DND-41 (cell line): ENCODE measurements at regions not wholly inside any gene's neighbourhood (a gene's known extent, or its start where the extent isn't known, plus 50 kb on each side); places are given as distances from the start of the nearest gene placed in this dataset.

Experiments used
- ATAC-seq: fragments of 200-7000 bp; cut with Tn5 transposase; 3 replicates; pipeline ENCODE4 v1.9.1; 2021; ENCODE audit warnings: low read depth; ENCODE audit not compliant: insufficient read depth
- DNase-seq: peaks from one replicate; pipeline ENCODE4 v3.0.0-alpha.2; 2020
- H2AFZ ChIP-seq: 2 replicates; pipeline ENCODE4 v1.6.0; 2012; ENCODE audit warnings: low read depth, low read length
- H3K27ac ChIP-seq: 2 replicates; pipeline ENCODE4 v1.5.1; 2012; ENCODE audit warnings: low read length, inconsistent platforms
- H3K27me3 ChIP-seq: fragments of 200-600 bp; sonication (generic); 2 replicates; pipeline ENCODE4 v1.6.0; 2012; ENCODE audit warnings: low read length, mild to moderate bottlenecking, inconsistent platforms; ENCODE audit not compliant: insufficient read depth, poor library complexity
- H3K36me3 ChIP-seq: 2 replicates; pipeline ENCODE4 v1.5.1; 2012; ENCODE audit warnings: low read length, inconsistent platforms; ENCODE audit not compliant: insufficient read depth
- H3K4me1 ChIP-seq: 2 replicates; pipeline ENCODE4 v1.5.1; 2012; ENCODE audit warnings: mild to moderate bottlenecking, low read length; ENCODE audit not compliant: insufficient read depth
- H3K4me2 ChIP-seq: 2 replicates; pipeline ENCODE4 v1.6.0; 2012; ENCODE audit warnings: mild to moderate bottlenecking, moderate library complexity, low read length, inconsistent platforms; ENCODE audit not compliant: insufficient read depth
- H3K4me3 ChIP-seq, 2 experiments: fragments of 200-600 bp in 1 of 2; shearing (Covaris generic) in 1 of 2; 2 replicates each; pipeline ENCODE4 v1.5.1; 2012 to 2016; ENCODE audit warnings: inconsistent platforms in 2 of 2, low read length in 2 of 2, mild to moderate bottlenecking in 2 of 2, low read depth in 1 of 2, moderate library complexity in 1 of 2
- H3K79me2 ChIP-seq: 2 replicates; pipeline ENCODE4 v1.6.0; 2012; ENCODE audit warnings: low read length, inconsistent platforms; ENCODE audit not compliant: insufficient read depth
- H3K9ac ChIP-seq: 2 replicates; pipeline ENCODE4 v1.6.0; 2012; ENCODE audit warnings: low read depth, mild to moderate bottlenecking, inconsistent platforms, low read length, moderate library complexity
- H3K9me3 ChIP-seq: 2 replicates; pipeline ENCODE4 v1.5.1; 2012; ENCODE audit warnings: low read length, moderate library complexity, mild to moderate bottlenecking, inconsistent platforms; ENCODE audit not compliant: insufficient read depth, severe bottlenecking
- H4K20me1 ChIP-seq: 2 replicates; pipeline ENCODE4 v1.6.0; 2012; ENCODE audit warnings: low read length; ENCODE audit not compliant: insufficient read depth
- CTCF ChIP-seq: IDR thresholded peaks from 2 replicates; pipeline ENCODE4 v1.5.1; 2012; ENCODE audit warnings: borderline replicate concordance, low read length, moderate library complexity, mild to moderate bottlenecking; ENCODE audit not compliant: poor library complexity, severe bottlenecking; ENCODE audit errors: extremely low read depth
- EZH2 ChIP-seq: IDR thresholded peaks from 3 replicates; pipeline ENCODE4 v1.6.1; 2012; ENCODE audit warnings: borderline replicate concordance, low read depth, mild to moderate bottlenecking, moderate library complexity, low read length, inconsistent platforms; ENCODE audit not compliant: severe bottlenecking

- ATAC-seq (no peak), DNase-seq (no peak)
- H3K9ac ChIP-seq = no peak overlapping the region
- no peak overlapping the region for H3K27ac ChIP-seq
- H3K4me1 ChIP-seq = no peaks in the 10 kb centered on the region
- H3K27me3 ChIP-seq = no peaks in the 10 kb centered on the region
- no peaks in the 10 kb centered on the region for H4K20me1 ChIP-seq
- no peaks in the 10 kb centered on the region for H3K79me2 ChIP-seq
- no peak overlapping the region for H2AFZ ChIP-seq
- H3K36me3 ChIP-seq = no peaks in the 10 kb centered on the region
- H3K4me3 ChIP-seq = no peak overlapping the region
- no peak overlapping the region for H3K4me2 ChIP-seq
- TF ChIP-seq EZH2 (no peak), CTCF (no peak)
- no peaks in the 10 kb centered on the region for H3K9me3 ChIP-seq
Measured at GRCh38 chr6:48626421-48626820, 515.4 kb upstream of the PTCHD4 start.

- no peak for TF ChIP-seq EZH2
- no peak for TF ChIP-seq CTCF
- Histone ChIP-seq H3K79me2 (no peaks in the 10 kb centered on the region), H3K27me3 (no peaks in the 10 kb centered on the region), H3K4me2 (no peak overlapping the region), H3K9ac (no peak overlapping the region), H3K36me3 (no peaks in the 10 kb centered on the region), H4K20me1 (no peaks in the 10 kb centered on the region), H3K4me3 (no peak overlapping the region), H3K27ac (no peak overlapping the region), H3K9me3 (no peaks in the 10 kb centered on the region), H3K4me1 (no peaks in the 10 kb centered on the region), H2AFZ (no peak overlapping the region)
- ATAC-seq (no peak), DNase-seq (no peak)
Measured at GRCh38 chr6:48624631-48625030, 513.6 kb upstream of the PTCHD4 start.

GRCh38 chr6:48619771-48620170 is 508.8 kb upstream of the PTCHD4 start:
- H4K20me1 ChIP-seq = no peaks in the 10 kb centered on the region
- TF ChIP-seq CTCF (no peak), EZH2 (no peak)
- no peak overlapping the region for H3K9ac ChIP-seq
- H2AFZ ChIP-seq = no peak overlapping the region
- H3K36me3 ChIP-seq = no peaks in the 10 kb centered on the region
- DNase-seq (no peak), ATAC-seq (no peak)
- no peak overlapping the region for H3K27ac ChIP-seq
- H3K4me1 ChIP-seq = no peaks in the 10 kb centered on the region
- H3K4me2 ChIP-seq = no peak overlapping the region
- no peaks in the 10 kb centered on the region for H3K27me3 ChIP-seq
- H3K9me3 ChIP-seq = no peaks in the 10 kb centered on the region
- H3K79me2 ChIP-seq = no peaks in the 10 kb centered on the region
- no peak overlapping the region for H3K4me3 ChIP-seq

GRCh38 chr6:48615041-48615440 is 504.0 kb upstream of the PTCHD4 start:
- H3K4me3 ChIP-seq = no peak overlapping the region
- H3K27me3 ChIP-seq = no peaks in the 10 kb centered on the region
- ATAC-seq (no peak), DNase-seq (no peak)
- no peaks in the 10 kb centered on the region for H4K20me1 ChIP-seq
- no peaks in the 10 kb centered on the region for H3K36me3 ChIP-seq
- H3K9ac ChIP-seq = no peak overlapping the region
- H3K4me1 ChIP-seq = no peaks in the 10 kb centered on the region
- no peaks in the 10 kb centered on the region for H3K9me3 ChIP-seq
- no peaks in the 10 kb centered on the region for H3K79me2 ChIP-seq
- no peak overlapping the region for H2AFZ ChIP-seq
- no peak overlapping the region for H3K27ac ChIP-seq
- no peak for TF ChIP-seq EZH2
- TF ChIP-seq CTCF = no peak
- no peak overlapping the region for H3K4me2 ChIP-seq
